GM12873 (cell line): ENCODE measurements at regions not wholly inside any gene's neighbourhood (a gene's known extent, or its start where the extent isn't known, plus 50 kb on each side); places are given as distances from the start of the nearest gene placed in this dataset.

ENCODE experiments used
- CTCF ChIP-seq: IDR thresholded peaks from 2 replicates; pipeline ENCODE4 v1.5.1; 2012; ENCODE audit warnings: low read depth, mild to moderate bottlenecking, moderate library complexity, low read length, control low read depth; ENCODE audit not compliant: insufficient read depth; ENCODE audit errors: missing control alignments

GRCh38 chr12:18899678-18900317 lies 161.9 kb downstream of the CAPZA3 start:
- no peak for TF ChIP-seq CTCF

DNA sequence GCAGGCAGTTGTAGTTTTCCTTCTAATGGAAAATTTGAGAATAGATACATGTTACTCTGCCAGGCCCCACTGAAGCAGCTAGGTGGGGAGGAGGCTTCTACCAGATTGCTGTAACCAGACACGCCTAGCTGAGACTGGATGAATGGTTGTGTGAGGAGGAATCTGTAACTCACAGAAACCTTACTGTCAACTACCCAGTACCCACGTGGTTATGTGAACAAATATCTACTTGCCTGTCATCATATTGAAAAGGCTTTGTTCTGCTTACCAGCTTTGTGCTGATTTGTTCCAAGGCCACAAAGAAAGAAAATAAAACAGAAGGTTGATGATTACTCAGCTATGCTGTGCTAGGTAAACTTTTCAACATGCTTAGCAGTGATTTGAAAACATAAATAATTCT lies 167.2 kb downstream of the CAPZA3 start:
- no peak for TF ChIP-seq CTCF

DNA sequence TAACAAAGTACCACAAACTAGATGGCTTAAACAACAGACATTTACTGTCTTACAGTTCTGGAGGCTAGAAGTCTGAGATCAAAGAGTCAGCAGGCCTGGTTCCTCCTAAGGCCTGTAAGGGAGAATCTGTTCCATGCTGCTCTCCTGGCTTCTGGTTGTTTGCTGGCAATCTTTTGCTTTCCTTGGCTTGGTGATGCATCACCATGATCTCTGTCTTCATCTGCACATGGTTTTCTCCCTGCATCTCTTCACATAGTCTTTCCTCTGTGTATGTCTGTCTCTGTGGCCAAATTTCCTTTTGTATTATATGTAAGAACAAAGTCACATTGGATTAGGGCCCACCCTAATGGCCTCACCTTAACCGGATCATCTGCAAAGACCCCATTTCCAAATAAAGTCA lies 168.5 kb downstream of the CAPZA3 start:
- no peak for TF ChIP-seq CTCF

GRCh38 chr12:18907127-18907526 lies 169.2 kb downstream of the CAPZA3 start:
- no peak for TF ChIP-seq CTCF

- TF ChIP-seq CTCF: no peak
Observed at GRCh38 chr12:18907728-18908127, 169.8 kb downstream of the CAPZA3 start.

DNA sequence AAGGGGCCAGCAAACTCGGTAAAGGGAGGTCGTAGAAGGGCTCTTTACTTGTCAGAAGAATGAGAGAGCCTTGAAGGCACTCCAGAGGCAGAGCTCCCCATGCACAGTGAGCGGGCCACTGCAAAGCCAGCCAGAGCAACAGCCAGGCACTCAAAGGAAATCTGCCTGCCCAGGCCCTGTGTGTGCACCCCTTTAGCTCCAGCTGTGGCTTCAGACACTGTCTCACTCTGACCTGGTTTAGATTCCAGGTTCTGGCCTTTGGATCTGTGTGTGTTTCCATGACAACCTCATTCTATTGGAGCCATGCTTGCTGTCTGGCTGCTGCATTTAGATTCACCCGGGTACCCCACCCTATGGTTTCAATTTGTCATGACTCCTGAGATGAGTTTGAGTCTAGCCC lies 170.3 kb downstream of the CAPZA3 start:
- no peak for TF ChIP-seq CTCF

- no peak for TF ChIP-seq CTCF
Observed at GRCh38 chr12:18919871-18920511, 182.1 kb downstream of the CAPZA3 start.

DNA sequence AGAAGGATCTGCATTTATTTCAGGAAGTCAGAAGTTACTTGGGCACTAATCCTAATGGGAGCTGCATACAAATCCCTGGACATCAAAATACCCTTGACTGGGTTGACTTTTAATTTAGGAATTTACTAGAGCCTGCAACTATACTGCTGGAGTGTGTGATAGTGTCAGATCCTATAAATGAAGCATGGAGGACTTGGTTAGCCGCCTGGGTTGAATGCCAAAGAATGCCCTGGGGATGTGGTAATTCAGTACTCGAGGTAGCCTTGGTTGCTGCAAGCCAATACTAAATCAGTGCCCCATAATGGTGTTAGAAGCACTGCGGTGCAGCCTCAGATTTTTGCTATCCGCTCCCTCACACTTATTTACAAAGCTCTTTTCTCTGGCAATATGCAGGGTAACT lies 184.9 kb downstream of the CAPZA3 start:
- no peak for TF ChIP-seq CTCF
